Activated CD4-positive, alpha-beta T cell treated with anti-CD3 and anti-CD28 coated beads for 1 hour (primary cell): ENCODE measurements at regions not wholly inside any gene's neighbourhood (a gene's known extent, or its start where the extent isn't known, plus 50 kb on each side); places are given as distances from the start of the nearest gene placed in this dataset.

Experiments
- DNase-seq: peaks from one replicate; pipeline ENCODE4 v3.0.0-alpha.2; 2020

DNA sequence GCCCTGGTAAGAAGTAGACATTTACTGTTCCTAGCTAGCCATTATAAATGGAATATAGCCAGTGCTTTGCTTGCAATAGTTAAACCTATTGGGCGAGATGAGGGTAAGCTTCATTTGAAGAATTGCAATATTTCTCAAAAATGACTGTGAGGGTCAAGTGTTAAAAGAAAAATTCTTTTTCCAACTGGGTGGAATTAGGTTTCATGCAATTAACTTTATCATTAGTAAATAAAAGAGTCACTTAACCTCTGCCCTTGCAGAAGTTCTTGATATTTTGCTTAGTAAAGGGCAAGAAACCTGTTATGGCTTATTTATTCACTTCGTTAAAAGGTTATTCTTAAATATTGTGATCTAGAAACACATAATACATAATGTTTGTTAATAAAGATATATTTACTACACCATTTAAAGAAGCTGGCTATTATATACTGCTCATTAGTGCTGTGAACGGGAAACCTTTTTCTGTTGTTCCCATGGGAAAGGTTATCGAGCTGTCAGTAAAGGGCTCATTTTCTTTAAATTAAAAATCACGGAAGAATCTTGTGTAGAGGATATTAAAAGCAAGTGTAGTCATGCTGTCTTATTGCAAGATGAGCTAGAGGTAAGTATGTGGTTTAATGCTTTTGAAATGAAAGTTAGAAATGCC lies 370.5 kb downstream of the CSNK1G3 start:
- no peak for DNase-seq

GRCh38 chr5:123881759-123882244 lies 369.8 kb downstream of the CSNK1G3 start:
- DNase-seq: no peak

DNA sequence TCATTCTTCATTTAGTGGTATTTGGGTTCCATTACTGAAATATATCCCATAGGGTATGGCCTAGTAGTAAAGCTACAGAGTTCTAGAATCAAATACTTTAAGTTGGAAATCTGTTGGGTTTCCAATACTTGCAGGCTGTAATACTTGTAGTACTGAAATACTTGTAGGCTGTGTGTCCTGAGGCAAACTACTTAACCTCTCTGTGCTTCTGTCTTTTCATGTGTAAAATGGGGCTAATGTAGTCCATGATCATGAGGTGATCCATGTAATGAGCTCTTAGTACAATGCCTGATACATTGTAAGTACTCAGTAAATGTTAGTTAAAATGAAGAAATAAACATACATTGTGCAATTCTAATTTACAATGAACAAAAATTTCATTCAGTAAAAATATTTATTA lies 368.9 kb downstream of the CSNK1G3 start:
- no peak for DNase-seq

- DNase-seq: no peak
These were observed 367.1 kb downstream of the CSNK1G3 start for GRCh38 chr5:123879071-123879470.

DNA sequence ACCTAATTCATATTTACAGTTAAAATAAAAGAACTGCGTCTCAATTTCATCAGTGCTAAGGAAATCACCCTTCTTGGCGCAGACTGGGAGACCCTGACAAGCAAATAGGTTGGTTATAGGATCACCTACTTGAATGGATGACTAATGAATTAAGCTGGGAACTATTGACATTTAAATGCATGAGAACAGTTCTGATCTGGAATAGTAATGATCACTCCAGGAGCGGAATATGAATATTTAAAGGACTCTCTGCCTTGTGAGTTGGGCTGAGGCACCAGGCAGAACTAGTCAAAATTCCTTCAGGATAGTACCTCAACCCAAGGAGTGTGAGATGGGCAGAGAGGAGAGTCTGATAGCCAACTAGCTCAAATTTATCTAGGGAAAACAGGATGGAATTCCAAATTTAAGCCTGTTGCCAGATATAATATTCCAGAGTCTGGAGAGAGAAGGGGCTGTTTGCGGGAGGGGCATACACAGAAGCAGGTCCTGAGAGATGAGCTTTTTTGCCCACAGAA lies 364.4 kb downstream of the CSNK1G3 start:
- DNase-seq: no peak

GRCh38 chr5:123875561-123876275 lies 363.7 kb downstream of the CSNK1G3 start:
- DNase-seq: no peak

- DNase-seq: no peak
These were observed 362.7 kb downstream of the CSNK1G3 start for GRCh38 chr5:123874600-123875201.

GRCh38 chr5:123873846-123874245 lies 361.9 kb downstream of the CSNK1G3 start:
- DNase-seq: no peak

DNA sequence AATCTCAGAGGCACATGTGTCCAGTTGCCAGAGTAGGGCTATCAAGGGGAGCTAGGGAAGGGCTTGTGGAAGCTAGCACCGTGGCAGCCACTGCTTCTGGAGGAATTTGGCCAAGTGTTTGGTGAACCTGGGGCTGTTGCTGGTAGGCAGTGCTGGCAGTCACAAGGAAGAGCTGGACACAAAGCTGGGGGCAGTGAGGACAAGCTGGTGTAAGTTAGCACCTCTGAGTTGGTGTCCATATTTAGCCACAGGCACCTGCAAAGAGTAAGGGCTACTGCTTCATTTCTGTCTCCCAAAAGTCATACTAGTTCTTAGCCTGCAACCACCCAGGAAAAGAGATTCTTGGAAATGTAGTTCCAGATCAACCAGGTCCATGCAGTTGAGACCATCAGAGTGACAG lies 359.4 kb downstream of the CSNK1G3 start:
- DNase-seq: no peak

DNA sequence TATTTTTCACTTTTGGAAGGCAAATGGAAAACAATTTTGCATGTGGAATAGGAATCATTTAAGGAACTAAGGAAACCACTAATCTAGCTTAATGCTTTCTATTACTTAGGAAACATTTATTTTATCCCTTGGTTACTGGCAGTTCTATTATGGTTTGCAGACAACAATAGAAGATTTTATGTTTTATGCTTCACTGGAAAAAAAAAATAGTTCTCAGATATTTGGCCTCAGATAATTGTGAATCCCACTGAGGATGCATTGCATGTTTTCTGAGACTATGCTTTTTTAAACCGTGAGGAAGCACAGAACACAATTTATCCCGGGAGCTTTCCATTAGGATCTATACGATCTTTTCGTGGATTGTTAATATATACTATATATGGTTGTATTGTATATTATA lies 356.9 kb downstream of the CSNK1G3 start:
- no peak for DNase-seq

GRCh38 chr5:123868267-123868666 lies 356.3 kb downstream of the CSNK1G3 start:
- no peak for DNase-seq

DNA sequence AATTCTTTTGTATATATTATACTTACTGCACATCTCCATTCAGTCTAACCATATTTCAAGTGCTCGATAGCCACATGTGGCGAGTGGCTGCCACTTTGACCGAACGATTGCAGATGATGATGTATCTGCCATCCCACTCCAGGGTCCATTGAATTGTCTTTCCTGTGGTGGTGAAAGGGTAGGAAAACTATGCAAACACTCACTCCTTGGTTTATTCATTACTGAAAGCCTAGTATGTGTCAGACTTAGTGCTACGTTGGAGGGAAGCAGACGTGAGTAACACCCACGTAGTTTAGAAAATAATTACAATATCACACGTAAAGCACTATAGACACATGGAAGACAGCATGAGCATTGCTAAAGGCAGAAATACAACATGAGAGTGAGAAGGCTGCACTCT lies 353.7 kb downstream of the CSNK1G3 start:
- no peak for DNase-seq

DNA sequence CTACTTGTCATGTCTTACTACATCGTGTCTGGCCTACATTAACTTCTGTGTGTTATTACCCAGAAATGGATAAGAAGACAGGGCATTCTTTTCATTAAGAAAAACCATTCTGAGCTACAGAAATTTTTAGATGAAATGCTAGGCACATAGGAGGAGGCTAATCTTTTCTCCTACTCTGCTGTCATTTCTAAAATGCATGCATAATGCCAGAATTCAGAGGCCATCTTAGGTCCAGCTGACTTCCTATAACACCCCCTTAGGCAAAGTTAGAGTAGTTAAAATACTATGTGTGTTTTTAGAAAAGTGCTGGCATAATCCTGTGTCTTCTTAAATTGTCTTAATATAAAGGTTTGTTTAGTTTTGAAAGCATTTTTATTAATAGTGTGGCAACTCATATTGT lies 352.6 kb downstream of the CSNK1G3 start:
- no peak for DNase-seq

DNA sequence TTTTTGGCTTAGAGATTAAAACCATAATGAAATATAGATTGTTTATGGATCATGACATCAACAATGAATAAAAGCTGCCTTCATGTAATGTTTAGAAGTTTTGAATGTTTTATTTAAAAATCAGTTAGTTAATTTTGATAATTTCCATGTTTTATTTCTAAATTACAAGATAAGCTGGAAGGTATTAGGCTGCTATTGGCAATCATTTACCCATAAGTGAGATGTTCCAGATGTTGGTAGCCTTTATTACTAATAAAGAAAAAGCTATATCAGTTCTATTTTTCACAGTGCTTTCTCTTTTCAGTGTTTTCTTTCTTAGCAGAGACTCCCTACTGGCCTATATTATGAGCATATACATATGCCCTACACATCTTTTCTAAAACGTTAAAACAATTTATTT lies 347.0 kb downstream of the CSNK1G3 start:
- DNase-seq: no peak

DNA sequence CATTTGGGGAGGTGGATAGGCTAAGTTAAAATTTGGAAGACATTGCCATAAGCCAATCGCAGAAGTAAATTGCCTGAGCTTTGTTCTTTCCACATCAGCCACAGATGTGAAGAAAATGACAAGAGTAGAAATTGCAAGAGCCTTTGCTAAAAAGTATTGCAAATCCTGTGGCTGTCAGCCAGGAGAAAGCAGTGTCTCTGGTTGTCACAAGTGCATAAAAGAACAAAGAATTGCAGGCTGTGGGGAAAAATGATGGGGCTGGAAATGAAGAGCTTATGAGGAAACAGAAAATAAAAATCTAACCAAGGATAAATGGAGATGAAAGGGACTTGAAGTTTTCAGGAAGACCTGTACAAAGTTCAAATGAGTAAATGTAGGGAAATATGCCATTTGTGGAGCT lies 344.8 kb downstream of the CSNK1G3 start:
- DNase-seq: no peak

DNA sequence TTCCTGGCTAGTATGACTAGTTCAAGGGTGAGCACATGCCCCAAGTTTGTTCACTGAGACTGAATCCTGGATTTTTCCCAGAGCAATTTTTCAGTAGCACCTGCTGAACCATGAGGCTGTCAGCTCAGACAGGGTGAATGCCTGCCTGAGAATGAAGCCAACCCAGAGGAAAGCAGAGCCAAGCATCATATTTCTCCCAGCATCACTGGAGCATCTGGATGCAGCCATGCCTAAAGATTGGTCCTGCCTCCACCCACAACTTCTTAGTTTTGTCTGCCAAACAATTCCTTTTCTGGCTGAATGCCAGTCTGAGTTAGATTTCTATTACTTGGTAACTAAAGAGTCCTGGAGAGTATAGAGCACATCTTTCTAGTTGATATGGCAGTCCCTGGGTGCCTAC lies 343.6 kb downstream of the CSNK1G3 start:
- no peak for DNase-seq

DNA sequence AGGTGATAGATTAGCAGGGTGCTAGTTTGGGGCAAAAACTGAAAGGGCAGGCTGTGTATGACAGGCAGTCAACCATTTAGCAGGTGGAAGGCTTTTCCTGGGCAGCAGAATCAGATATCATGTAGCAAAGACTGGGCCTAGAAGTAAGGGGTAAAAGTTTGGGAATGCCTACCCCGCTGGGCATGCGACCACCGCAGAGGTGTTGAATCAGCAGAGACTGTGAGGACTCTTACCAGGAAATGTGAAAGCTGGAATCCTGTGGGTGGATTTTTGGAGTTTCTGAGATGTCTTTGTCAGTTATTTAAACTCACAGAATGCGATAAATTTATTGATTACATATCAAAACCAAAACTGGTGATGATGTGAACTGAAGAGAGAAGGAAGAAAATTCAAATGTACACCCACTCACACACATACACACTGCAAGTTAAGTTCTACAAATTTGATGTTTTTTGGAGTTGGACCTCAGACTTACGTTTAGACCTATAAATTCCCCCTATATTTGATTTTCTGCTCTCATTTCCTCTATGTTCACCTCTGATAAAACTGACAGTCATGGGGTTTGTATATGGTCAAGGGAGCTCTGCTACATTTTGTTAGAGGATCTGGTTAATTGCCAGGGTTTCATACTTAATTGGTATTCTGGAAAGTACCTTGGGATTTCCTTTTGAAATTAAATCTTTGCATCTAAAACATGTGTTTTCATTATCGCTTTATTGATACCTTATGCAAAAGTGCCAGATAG lies 333.6 kb downstream of the CSNK1G3 start:
- DNase-seq: no peak

GRCh38 chr5:123844873-123845272 lies 332.9 kb downstream of the CSNK1G3 start:
- DNase-seq: no peak

DNA sequence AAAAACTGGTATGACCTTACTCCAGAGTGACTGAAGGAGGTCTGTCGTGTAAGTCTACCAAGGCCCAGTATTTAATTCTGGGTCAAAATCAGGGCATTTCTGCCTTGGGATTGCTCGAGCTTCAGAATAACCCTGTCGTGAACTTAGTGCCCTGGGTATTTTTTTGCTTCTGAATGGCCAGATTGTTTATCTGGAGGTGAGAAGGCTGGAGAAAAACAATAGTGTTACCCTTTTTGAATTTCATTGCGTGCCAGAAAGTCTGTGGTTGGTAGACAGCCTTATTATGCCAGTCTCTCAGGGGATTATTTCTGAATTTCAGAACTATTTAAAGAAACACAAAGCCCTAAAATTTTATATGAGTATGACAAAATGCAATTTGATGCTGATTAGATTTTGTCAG lies 323.4 kb downstream of the CSNK1G3 start:
- DNase-seq: no peak

DNA sequence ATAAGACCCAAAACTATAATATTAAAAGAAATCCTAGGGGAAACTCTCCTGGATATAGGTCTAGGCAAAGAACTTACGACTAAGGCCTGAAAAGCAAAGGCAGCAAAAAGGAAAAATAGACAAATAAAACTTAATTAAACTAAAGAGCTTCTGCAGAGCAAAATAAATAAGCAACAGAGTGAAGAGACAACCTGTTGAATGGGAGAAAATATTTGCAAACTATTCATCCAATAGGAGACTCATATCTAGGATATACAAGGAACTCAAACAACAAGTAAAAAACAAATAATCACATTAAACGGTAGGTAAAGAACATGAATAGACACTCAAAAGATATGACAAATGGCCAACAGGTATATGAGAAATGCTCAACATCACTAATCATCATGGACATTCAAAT lies 318.6 kb downstream of the CSNK1G3 start:
- DNase-seq: no peak

GRCh38 chr5:123827811-123828210 lies 315.8 kb downstream of the CSNK1G3 start:
- no peak for DNase-seq

GRCh38 chr5:123819833-123820232 lies 307.9 kb downstream of the CSNK1G3 start:
- DNase-seq: no peak

- DNase-seq: no peak
These were observed 307.4 kb downstream of the CSNK1G3 start for GRCh38 chr5:123819386-123819785.
